HEK293T (cell line): ENCODE measurements at regions not wholly inside any gene's neighbourhood (a gene's known extent, or its start where the extent isn't known, plus 50 kb on each side); places are given as distances from the start of the nearest gene placed in this dataset.

ENCODE experiments used
- ARNT ChIP-seq: fragments of 450-650 bp; IDR thresholded peaks from 2 replicates; pipeline ENCODE4 v1.6.1; 2017; ENCODE audit warnings: mild to moderate bottlenecking
- BHLHE40 ChIP-seq: fragments of 450-650 bp; IDR thresholded peaks from 2 replicates; pipeline ENCODE4 v1.6.1; 2016; ENCODE audit warnings: mild to moderate bottlenecking, moderate library complexity, borderline replicate concordance
- CTBP1 ChIP-seq: fragments of 450-650 bp; IDR thresholded peaks from 2 replicates; pipeline ENCODE4 v1.6.1; 2016; ENCODE audit warnings: borderline replicate concordance
- ELF4 ChIP-seq: fragments of 450-650 bp; IDR thresholded peaks from 2 replicates; pipeline ENCODE4 v1.6.1; 2017; ENCODE audit warnings: antibody characterized with exemption
- FOXA1 ChIP-seq: fragments of 450-650 bp; IDR thresholded peaks from 2 replicates; pipeline ENCODE4 v1.6.1; 2016; ENCODE audit warnings: mild to moderate bottlenecking
- FOXM1 ChIP-seq: fragments of 450-650 bp; IDR thresholded peaks from 2 replicates; pipeline ENCODE4 v1.6.1; 2017; ENCODE audit warnings: mild to moderate bottlenecking, borderline replicate concordance
- HDGF ChIP-seq: fragments of 450-650 bp; IDR thresholded peaks from 2 replicates; pipeline ENCODE4 v1.6.1; 2017; ENCODE audit warnings: antibody characterized with exemption, borderline replicate concordance
- L3MBTL2 ChIP-seq: fragments of 450-650 bp; conservative IDR thresholded peaks from 2 replicates; pipeline ENCODE4 v1.6.1; 2016; ENCODE audit warnings: mild to moderate bottlenecking
- LEF1 ChIP-seq: fragments of 450-650 bp; IDR thresholded peaks from 2 replicates; pipeline ENCODE4 v1.6.1; 2017; ENCODE audit warnings: mild to moderate bottlenecking, borderline replicate concordance
- NFRKB ChIP-seq: fragments of 450-650 bp; IDR thresholded peaks from 2 replicates; pipeline ENCODE4 v1.6.1; 2016; ENCODE audit warnings: mild to moderate bottlenecking, moderate library complexity
- SP1 ChIP-seq: fragments of 450-650 bp; IDR thresholded peaks from 2 replicates; pipeline ENCODE4 v1.6.1; 2017
- ZNF384 ChIP-seq: fragments of 450-650 bp; IDR thresholded peaks from 2 replicates; pipeline ENCODE4 v1.6.1; 2016

DNA sequence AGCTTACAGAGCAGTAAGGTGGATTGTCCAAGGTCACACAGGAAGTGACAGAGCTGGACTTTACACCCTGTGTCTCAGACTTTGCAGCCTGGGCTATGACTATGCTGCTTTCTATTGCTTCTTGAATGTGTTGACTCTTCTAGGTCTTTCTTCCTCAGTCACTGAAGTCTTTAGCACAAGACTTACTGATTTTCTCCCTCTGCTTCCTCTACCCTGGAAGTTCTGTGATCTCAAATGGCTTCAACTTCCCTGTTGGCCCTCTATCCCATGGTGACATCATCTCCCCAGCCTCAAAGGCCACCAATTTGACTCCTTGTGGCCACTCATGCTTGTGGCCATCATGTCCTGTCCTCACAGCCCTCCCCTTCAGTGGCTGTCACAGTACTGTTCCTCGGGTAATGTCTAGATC, 181.3 kb downstream of the HS3ST3A1 start:
- TF ChIP-seq SP1: no peak
- TF ChIP-seq NFRKB: no peak
- TF ChIP-seq BHLHE40: no peak
- TF ChIP-seq ARNT: no peak
- no peak for TF ChIP-seq FOXA1
- no peak for TF ChIP-seq LEF1
- no peak for TF ChIP-seq HDGF
- TF ChIP-seq CTBP1: no peak
- TF ChIP-seq FOXM1: no peak
- TF ChIP-seq ZNF384: no peak
- no peak for TF ChIP-seq L3MBTL2
- no peak for TF ChIP-seq ELF4
